GM23338 (cell line): ENCODE measurements at regions not wholly inside any gene's neighbourhood (a gene's known extent, or its start where the extent isn't known, plus 50 kb on each side); places are given as distances from the start of the nearest gene placed in this dataset.

Experiments
- CREB1 ChIP-seq: fragments of 250-450 bp; sonication (Bioruptor Pico); IDR thresholded peaks from 2 replicates; pipeline ENCODE4 v1.5.0; 2020; ENCODE audit warnings: low read depth, mild to moderate bottlenecking, moderate library complexity
- EZH2phosphoT487 ChIP-seq: fragments of 200-600 bp; sonication (generic); IDR thresholded peaks from one replicate; pipeline ENCODE4 v1.8.1; 2018; ENCODE audit warnings: antibody characterized with exemption; ENCODE audit not compliant: unreplicated experiment
- JUNB ChIP-seq: IDR thresholded peaks from one replicate; pipeline ENCODE4 v1.6.1; 2016; ENCODE audit warnings: antibody characterized with exemption; ENCODE audit not compliant: unreplicated experiment
- POLR2AphosphoS5 ChIP-seq: IDR thresholded peaks from 2 replicates; pipeline ENCODE4 v1.6.1; 2016; ENCODE audit warnings: antibody characterized with exemption, low read depth
- ZNF114 ChIP-seq: fragments of 250-450 bp; sonication (Bioruptor Pico); IDR thresholded peaks from 2 replicates; pipeline ENCODE4 v1.5.0; 2020; ENCODE audit warnings: mild to moderate bottlenecking, moderate library complexity
- ZNF331 ChIP-seq: fragments of 250-450 bp; sonication (Bioruptor Pico); IDR thresholded peaks from 2 replicates; pipeline ENCODE4 v1.5.0; 2020; ENCODE audit warnings: low read depth, mild to moderate bottlenecking, moderate library complexity
- TF ChIP-seq, protein P1 (sequence below): fragments of 250-450 bp; sonication (Bioruptor Pico); IDR thresholded peaks from 2 replicates; pipeline ENCODE4 v1.5.0; 2020; ENCODE audit warnings: mild to moderate bottlenecking, moderate library complexity
- TF ChIP-seq, protein P2 (sequence below), 2 experiments: fragments of 200-600 bp in 1 of 2; sonication (generic) in 1 of 2; conservative IDR thresholded peaks; 2 replicates each; pipeline versions ENCODE4 v1.5.1 to v1.6.1; 2016 to 2017; ENCODE audit warnings: antibody characterized with exemption in 2 of 2, low read depth in 2 of 2, mild to moderate bottlenecking in 2 of 2, moderate library complexity in 1 of 2
- TF ChIP-seq, protein P3 (sequence below): IDR thresholded peaks from 2 replicates; pipeline ENCODE4 v1.6.1; 2016; ENCODE audit warnings: antibody characterized with exemption

DNA sequence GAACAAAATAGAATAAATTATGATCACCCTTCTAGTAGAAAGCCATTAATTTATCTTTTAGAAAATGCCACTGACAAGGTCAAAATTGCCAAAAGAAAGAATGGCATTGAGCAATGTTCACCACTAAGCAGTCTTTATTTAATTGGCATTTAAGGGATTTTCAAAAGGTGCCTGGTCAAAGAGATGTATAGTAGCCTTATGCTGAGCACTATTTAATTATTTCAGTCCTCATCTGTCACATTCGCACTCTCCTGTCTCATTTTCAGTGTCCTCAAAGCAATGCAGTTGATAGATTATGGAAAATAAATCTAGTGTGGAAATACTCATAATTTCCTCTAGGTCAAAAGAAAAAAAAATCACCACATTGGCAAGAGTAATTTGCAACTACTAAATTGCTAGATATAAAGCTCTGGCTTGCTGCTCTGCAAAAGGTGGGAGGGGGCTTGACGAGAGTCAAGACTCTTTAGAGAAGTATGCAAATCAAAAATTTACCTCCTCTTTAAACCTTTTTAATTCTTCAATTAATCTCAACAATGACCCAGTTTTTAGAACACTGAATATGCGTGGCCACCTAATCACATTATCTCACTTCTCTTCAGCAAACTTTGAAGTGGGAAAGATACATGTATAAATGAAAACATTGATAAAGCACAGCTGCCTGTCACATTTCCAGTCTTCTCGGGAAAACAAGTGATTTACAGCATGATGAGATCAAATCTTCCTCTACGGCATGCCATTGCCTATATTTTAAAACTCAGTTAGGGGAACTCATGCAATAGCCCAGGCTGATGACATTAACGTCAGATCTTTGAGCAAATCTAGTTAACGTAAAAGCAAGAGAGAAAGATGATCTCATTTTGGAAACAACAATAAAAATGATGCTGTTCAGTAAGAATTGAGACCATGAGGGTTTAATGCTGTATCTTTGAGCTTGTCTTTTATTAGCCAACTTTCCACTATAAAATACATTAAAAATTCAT lies 373.1 kb upstream of the DCN start (continued):
- TF ChIP-seq, protein P1, sequence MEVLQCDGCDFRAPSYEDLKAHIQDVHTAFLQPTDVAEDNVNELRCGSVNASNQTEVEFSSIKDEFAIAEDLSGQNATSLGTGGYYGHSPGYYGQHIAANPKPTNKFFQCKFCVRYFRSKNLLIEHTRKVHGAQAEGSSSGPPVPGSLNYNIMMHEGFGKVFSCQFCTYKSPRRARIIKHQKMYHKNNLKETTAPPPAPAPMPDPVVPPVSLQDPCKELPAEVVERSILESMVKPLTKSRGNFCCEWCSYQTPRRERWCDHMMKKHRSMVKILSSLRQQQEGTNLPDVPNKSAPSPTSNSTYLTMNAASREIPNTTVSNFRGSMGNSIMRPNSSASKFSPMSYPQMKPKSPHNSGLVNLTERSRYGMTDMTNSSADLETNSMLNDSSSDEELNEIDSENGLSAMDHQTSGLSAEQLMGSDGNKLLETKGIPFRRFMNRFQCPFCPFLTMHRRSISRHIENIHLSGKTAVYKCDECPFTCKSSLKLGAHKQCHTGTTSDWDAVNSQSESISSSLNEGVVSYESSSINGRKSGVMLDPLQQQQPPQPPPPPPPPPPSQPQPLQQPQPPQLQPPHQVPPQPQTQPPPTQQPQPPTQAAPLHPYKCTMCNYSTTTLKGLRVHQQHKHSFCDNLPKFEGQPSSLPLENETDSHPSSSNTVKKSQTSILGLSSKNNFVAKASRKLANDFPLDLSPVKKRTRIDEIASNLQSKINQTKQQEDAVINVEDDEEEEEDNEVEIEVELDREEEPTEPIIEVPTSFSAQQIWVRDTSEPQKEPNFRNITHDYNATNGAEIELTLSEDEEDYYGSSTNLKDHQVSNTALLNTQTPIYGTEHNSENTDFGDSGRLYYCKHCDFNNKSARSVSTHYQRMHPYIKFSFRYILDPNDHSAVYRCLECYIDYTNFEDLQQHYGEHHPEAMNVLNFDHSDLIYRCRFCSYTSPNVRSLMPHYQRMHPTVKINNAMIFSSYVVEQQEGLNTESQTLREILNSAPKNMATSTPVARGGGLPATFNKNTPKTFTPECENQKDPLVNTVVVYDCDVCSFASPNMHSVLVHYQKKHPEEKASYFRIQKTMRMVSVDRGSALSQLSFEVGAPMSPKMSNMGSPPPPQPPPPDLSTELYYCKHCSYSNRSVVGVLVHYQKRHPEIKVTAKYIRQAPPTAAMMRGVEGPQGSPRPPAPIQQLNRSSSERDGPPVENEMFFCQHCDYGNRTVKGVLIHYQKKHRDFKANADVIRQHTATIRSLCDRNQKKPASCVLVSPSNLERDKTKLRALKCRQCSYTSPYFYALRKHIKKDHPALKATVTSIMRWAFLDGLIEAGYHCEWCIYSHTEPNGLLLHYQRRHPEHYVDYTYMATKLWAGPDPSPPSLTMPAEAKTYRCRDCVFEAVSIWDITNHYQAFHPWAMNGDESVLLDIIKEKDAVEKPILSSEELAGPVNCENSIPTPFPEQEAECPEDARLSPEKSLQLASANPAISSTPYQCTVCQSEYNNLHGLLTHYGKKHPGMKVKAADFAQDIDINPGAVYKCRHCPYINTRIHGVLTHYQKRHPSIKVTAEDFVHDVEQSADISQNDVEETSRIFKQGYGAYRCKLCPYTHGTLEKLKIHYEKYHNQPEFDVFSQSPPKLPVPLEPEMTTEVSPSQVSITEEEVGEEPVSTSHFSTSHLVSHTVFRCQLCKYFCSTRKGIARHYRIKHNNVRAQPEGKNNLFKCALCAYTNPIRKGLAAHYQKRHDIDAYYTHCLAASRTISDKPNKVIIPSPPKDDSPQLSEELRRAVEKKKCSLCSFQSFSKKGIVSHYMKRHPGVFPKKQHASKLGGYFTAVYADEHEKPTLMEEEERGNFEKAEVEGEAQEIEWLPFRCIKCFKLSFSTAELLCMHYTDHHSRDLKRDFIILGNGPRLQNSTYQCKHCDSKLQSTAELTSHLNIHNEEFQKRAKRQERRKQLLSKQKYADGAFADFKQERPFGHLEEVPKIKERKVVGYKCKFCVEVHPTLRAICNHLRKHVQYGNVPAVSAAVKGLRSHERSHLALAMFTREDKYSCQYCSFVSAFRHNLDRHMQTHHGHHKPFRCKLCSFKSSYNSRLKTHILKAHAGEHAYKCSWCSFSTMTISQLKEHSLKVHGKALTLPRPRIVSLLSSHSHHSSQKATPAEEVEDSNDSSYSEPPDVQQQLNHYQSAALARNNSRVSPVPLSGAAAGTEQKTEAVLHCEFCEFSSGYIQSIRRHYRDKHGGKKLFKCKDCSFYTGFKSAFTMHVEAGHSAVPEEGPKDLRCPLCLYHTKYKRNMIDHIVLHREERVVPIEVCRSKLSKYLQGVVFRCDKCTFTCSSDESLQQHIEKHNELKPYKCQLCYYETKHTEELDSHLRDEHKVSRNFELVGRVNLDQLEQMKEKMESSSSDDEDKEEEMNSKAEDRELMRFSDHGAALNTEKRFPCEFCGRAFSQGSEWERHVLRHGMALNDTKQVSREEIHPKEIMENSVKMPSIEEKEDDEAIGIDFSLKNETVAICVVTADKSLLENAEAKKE = no peak
- TF ChIP-seq CREB1 (CRISPR knock-in tag) (no peak), ZNF331 (no peak), EZH2phosphoT487 (no peak), JUNB (no peak), POLR2AphosphoS5 (no peak), ZNF114 (CRISPR knock-in tag) (no peak)
- TF ChIP-seq, protein P2, sequence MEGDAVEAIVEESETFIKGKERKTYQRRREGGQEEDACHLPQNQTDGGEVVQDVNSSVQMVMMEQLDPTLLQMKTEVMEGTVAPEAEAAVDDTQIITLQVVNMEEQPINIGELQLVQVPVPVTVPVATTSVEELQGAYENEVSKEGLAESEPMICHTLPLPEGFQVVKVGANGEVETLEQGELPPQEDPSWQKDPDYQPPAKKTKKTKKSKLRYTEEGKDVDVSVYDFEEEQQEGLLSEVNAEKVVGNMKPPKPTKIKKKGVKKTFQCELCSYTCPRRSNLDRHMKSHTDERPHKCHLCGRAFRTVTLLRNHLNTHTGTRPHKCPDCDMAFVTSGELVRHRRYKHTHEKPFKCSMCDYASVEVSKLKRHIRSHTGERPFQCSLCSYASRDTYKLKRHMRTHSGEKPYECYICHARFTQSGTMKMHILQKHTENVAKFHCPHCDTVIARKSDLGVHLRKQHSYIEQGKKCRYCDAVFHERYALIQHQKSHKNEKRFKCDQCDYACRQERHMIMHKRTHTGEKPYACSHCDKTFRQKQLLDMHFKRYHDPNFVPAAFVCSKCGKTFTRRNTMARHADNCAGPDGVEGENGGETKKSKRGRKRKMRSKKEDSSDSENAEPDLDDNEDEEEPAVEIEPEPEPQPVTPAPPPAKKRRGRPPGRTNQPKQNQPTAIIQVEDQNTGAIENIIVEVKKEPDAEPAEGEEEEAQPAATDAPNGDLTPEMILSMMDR (conservative IDR thresholded peaks at IDR 0.05; ENCODE audit: low read depth in 2 of 2) = no peak
- TF ChIP-seq, protein P3, sequence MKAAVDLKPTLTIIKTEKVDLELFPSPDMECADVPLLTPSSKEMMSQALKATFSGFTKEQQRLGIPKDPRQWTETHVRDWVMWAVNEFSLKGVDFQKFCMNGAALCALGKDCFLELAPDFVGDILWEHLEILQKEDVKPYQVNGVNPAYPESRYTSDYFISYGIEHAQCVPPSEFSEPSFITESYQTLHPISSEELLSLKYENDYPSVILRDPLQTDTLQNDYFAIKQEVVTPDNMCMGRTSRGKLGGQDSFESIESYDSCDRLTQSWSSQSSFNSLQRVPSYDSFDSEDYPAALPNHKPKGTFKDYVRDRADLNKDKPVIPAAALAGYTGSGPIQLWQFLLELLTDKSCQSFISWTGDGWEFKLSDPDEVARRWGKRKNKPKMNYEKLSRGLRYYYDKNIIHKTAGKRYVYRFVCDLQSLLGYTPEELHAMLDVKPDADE = no peak
